ENCODE measurements at regions not wholly inside any gene's neighbourhood (a gene's known extent, or its start where the extent isn't known, plus 50 kb on each side); places are given as distances from the start of the nearest gene placed in this dataset.

DNA sequence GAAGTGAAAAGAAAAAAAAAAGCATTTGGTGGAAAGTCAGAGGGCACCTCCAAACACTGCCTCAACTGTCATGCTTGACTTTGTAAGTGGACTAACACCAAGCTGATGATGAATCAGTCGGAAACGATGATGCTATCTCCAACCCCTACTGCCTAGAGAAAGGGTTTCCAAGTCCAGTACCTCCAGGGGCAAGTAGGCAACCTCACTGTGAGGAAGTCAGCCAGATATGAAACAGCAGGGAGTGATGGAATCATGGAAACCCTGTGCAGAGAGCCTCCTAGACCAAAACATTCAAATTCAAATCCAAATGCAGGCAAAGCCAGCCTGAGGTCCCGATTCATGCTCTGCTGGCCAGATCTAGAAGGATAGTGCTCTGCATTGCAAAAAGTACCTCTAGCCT lies 100.9 kb upstream of the SERP2 start:
- TF ChIP-seq TARDBP (IDR thresholded peaks at IDR 0.05) (no peak), FOXM1 (IDR thresholded peaks at IDR 0.05; ENCODE audit: borderline replicate concordance) (no peak), HDGF (IDR thresholded peaks at IDR 0.05; ENCODE audit: borderline replicate concordance) (no peak), SP1 (IDR thresholded peaks at IDR 0.05) (no peak), ARNT (IDR thresholded peaks at IDR 0.05) (no peak), LEF1 (IDR thresholded peaks at IDR 0.05; ENCODE audit: borderline replicate concordance) (no peak), BHLHE40 (IDR thresholded peaks at IDR 0.05; ENCODE audit: borderline replicate concordance) (no peak), ZNF384 (IDR thresholded peaks at IDR 0.05) (no peak)
- ChIA-PET POLR2A (no interaction called here), CTCF (no interaction called here)
- no peak for DNase-seq (ENCODE audit: extremely low spot score)

DNA sequence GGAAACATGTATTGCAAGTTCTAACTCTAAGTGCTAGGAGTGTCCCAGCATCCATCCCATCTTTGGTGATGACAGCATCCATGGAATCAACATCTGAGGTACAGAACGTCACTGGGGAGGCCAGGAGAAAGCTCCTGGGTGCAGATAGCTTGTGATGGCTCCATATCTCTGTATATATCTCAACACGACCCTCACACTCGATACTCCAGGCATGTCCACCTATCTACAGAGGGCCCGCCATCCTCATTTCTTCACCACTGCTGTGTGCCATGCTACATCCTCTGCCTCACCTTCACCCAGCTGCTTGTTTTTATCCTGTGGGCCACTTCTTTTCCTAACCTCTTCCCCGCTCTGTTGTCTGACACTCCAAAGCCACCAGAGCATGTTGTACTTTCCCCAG lies 100.4 kb upstream of the SERP2 start:
- DNase-seq (ENCODE audit: extremely low spot score) = no peak
- ChIA-PET POLR2A (no interaction called here), CTCF (no interaction called here)
- TF ChIP-seq BHLHE40 (IDR thresholded peaks at IDR 0.05; ENCODE audit: borderline replicate concordance) (no peak), ZNF384 (IDR thresholded peaks at IDR 0.05) (no peak), ELF4 (IDR thresholded peaks at IDR 0.05) (no peak), ARNT (IDR thresholded peaks at IDR 0.05) (no peak), SUZ12 (IDR thresholded peaks at IDR 0.05) (no peak), FOXK2 (IDR thresholded peaks at IDR 0.05) (no peak), TARDBP (IDR thresholded peaks at IDR 0.05) (no peak), FOXM1 (IDR thresholded peaks at IDR 0.05; ENCODE audit: borderline replicate concordance) (no peak), FOXA1 (IDR thresholded peaks at IDR 0.05) (no peak), SP1 (IDR thresholded peaks at IDR 0.05) (no peak), NFRKB (IDR thresholded peaks at IDR 0.05) (no peak), LEF1 (IDR thresholded peaks at IDR 0.05; ENCODE audit: borderline replicate concordance) (no peak), L3MBTL2 (conservative IDR thresholded peaks at IDR 0.05) (no peak), HDGF (IDR thresholded peaks at IDR 0.05; ENCODE audit: borderline replicate concordance) (no peak), CTBP1 (IDR thresholded peaks at IDR 0.05; ENCODE audit: borderline replicate concordance) (no peak)
- TF ChIP-seq, protein P1, sequence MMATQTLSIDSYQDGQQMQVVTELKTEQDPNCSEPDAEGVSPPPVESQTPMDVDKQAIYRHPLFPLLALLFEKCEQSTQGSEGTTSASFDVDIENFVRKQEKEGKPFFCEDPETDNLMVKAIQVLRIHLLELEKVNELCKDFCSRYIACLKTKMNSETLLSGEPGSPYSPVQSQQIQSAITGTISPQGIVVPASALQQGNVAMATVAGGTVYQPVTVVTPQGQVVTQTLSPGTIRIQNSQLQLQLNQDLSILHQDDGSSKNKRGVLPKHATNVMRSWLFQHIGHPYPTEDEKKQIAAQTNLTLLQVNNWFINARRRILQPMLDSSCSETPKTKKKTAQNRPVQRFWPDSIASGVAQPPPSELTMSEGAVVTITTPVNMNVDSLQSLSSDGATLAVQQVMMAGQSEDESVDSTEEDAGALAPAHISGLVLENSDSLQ (IDR thresholded peaks at IDR 0.05) = no peak

DNA sequence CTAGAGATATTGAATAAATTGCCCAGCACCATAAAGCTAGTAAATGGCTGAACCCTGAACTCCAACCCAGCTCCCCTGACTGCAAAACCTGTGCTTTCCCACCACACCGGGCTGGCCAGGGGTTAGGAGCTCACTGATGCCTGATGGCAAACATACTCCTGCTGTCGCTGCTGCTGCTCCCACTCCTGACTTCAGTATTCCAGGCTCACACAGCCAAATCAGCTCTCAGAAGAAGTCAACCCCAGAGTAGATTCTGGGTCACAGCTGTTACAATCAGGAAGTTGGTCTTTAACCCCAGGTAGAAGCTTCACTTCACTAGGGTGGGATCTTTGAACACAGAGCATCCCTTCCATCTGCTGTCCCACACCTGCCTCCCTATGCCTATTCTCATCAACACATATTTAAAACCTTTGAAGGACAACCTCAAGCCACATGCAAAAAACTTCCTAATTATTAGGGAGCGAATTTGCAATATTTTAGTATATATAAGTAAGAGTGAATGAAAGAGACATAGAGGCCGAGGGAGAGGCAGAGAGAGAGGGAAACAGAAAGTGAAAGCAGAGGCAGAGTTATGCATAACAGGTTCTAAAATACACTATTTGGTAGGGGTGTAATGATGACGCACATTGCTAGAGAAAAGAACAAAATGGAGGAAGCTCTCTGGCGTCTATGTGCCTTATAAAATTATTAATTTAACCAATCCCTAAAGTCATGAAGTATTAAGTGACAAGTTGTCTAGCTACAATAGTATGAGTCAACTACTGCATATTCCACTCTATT lies 99.4 kb upstream of the SERP2 start:
- DNase-seq (ENCODE audit: extremely low spot score) = no peak
- ChIA-PET POLR2A (no interaction called here), CTCF (no interaction called here)
- TF ChIP-seq L3MBTL2 (conservative IDR thresholded peaks at IDR 0.05) = no peak
- no peak for TF ChIP-seq NFRKB (IDR thresholded peaks at IDR 0.05)
- no peak for TF ChIP-seq FOXA1 (IDR thresholded peaks at IDR 0.05)
- no peak for TF ChIP-seq BHLHE40 (IDR thresholded peaks at IDR 0.05; ENCODE audit: borderline replicate concordance)
- no peak for TF ChIP-seq ELF4 (IDR thresholded peaks at IDR 0.05)
- no peak for TF ChIP-seq HDGF (IDR thresholded peaks at IDR 0.05; ENCODE audit: borderline replicate concordance)
- TF ChIP-seq LEF1 (IDR thresholded peaks at IDR 0.05; ENCODE audit: borderline replicate concordance) = no peak
- no peak for TF ChIP-seq SUZ12 (IDR thresholded peaks at IDR 0.05)
- TF ChIP-seq FOXM1 (IDR thresholded peaks at IDR 0.05; ENCODE audit: borderline replicate concordance) = no peak
- TF ChIP-seq, protein P1 (IDR thresholded peaks at IDR 0.05) = no peak
- no peak for TF ChIP-seq FOXK2 (IDR thresholded peaks at IDR 0.05)
- no peak for TF ChIP-seq CTBP1 (IDR thresholded peaks at IDR 0.05; ENCODE audit: borderline replicate concordance)
- TF ChIP-seq SP1 (IDR thresholded peaks at IDR 0.05) = no peak
- no peak for TF ChIP-seq ZNF384 (IDR thresholded peaks at IDR 0.05)
- no peak for TF ChIP-seq ARNT (IDR thresholded peaks at IDR 0.05)
- no peak for TF ChIP-seq TARDBP (IDR thresholded peaks at IDR 0.05)

DNA sequence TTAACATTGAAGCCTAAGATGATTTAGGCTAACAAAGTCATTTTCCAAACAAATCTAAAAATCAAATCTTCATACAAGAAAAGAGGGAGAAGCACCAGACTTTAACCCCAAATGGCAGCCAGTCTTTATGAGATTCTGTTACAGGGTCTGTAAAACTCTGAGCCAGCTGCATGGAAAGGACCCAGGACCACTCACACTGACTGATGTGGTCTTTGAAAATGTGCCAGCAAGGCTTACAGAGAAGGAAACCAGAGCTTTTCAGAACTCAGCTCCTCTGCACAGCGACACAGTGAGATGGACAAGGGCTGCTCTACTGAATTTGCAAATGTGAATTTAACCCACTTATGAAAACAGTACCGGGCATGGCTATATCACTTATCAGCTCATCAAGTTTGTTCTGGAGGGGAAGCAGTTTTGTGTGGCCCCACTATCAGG lies 98.8 kb upstream of the SERP2 start:
- TF ChIP-seq BHLHE40 (IDR thresholded peaks at IDR 0.05; ENCODE audit: borderline replicate concordance) (no peak), ELF4 (IDR thresholded peaks at IDR 0.05) (no peak), ZNF384 (IDR thresholded peaks at IDR 0.05) (no peak), L3MBTL2 (conservative IDR thresholded peaks at IDR 0.05) (no peak), HDGF (IDR thresholded peaks at IDR 0.05; ENCODE audit: borderline replicate concordance) (no peak), FOXM1 (IDR thresholded peaks at IDR 0.05; ENCODE audit: borderline replicate concordance) (no peak), CTBP1 (IDR thresholded peaks at IDR 0.05; ENCODE audit: borderline replicate concordance) (no peak), SP1 (IDR thresholded peaks at IDR 0.05) (no peak), FOXA1 (IDR thresholded peaks at IDR 0.05) (no peak), SUZ12 (IDR thresholded peaks at IDR 0.05) (no peak), TARDBP (IDR thresholded peaks at IDR 0.05) (no peak), FOXK2 (IDR thresholded peaks at IDR 0.05) (no peak), LEF1 (IDR thresholded peaks at IDR 0.05; ENCODE audit: borderline replicate concordance) (no peak), ARNT (IDR thresholded peaks at IDR 0.05) (no peak), NFRKB (IDR thresholded peaks at IDR 0.05) (no peak)
- TF ChIP-seq, protein P1 (IDR thresholded peaks at IDR 0.05) = no peak
- CTCF ChIA-PET = no interaction called here
- DNase-seq (ENCODE audit: extremely low spot score) = no peak
- POLR2A ChIA-PET = no interaction called here

DNA sequence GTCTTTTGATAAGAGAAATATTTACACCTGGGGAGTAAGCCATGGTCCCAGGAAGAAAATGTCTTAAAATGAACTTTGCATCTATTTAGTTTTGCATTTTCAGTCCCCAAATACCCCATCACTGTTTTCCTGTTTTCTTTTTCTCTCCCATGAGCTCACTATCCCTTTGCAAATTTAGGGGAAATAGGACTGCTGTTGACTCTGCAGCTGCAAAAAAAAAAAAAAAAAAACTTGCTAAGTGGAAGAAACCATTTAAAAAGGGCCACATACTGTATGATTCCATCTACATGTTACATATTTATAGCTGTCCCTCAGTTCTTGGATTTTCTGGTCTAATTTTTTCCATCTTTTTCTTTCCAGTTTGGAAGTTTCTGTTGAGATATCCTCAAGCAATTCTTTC lies 98.2 kb upstream of the SERP2 start:
- ChIA-PET CTCF (no interaction called here), POLR2A (no interaction called here)
- TF ChIP-seq ZNF384 (IDR thresholded peaks at IDR 0.05) (no peak), BHLHE40 (IDR thresholded peaks at IDR 0.05; ENCODE audit: borderline replicate concordance) (no peak), SUZ12 (IDR thresholded peaks at IDR 0.05) (no peak), CTBP1 (IDR thresholded peaks at IDR 0.05; ENCODE audit: borderline replicate concordance) (no peak), FOXM1 (IDR thresholded peaks at IDR 0.05; ENCODE audit: borderline replicate concordance) (no peak), TARDBP (IDR thresholded peaks at IDR 0.05) (no peak), ELF4 (IDR thresholded peaks at IDR 0.05) (no peak), SP1 (IDR thresholded peaks at IDR 0.05) (no peak), ARNT (IDR thresholded peaks at IDR 0.05) (no peak), L3MBTL2 (conservative IDR thresholded peaks at IDR 0.05) (no peak), FOXA1 (IDR thresholded peaks at IDR 0.05) (no peak), HDGF (IDR thresholded peaks at IDR 0.05; ENCODE audit: borderline replicate concordance) (no peak), LEF1 (IDR thresholded peaks at IDR 0.05; ENCODE audit: borderline replicate concordance) (no peak), NFRKB (IDR thresholded peaks at IDR 0.05) (no peak)
- TF ChIP-seq, protein P1 (IDR thresholded peaks at IDR 0.05) = no peak
- DNase-seq (ENCODE audit: extremely low spot score) = no peak
